Heart left ventricle (tissue), 13 donors: ENCODE measurements at regions not wholly inside any gene's neighbourhood (a gene's known extent, or its start where the extent isn't known, plus 50 kb on each side); places are given as distances from the start of the nearest gene placed in this dataset.

Experiments
- CTCF ChIP-seq, 12 donors: fragments of 200-600 bp; sonication (generic) in 4 of 12; IDR thresholded peaks; one replicate each; pipeline versions ENCODE4 v1.5.0 to v1.8.0; 2018 to 2022; ENCODE audit warnings: antibody characterized with exemption in 12 of 12, mild to moderate bottlenecking in 5 of 12
- POLR2A ChIP-seq, 2 donors: fragments of 450-650 bp; IDR thresholded peaks; one replicate each; pipeline ENCODE4 v1.6.1; 2017; ENCODE audit warnings: antibody characterized with exemption in 2 of 2, mild to moderate bottlenecking in 2 of 2, moderate library complexity in 2 of 2
- donor health status: ischemic (EF 13 %, LVEDD 7.1; RV severe dilation, severe dysfunction).
- donor health status: DM: no; HTN: yes; CAD: no.
- donor health status: DM: no; HTN: no; CAD: no.
- donor health status: ischemic (EF 25% LVEDD 6.9; RV normal size, moderate dysfunction).
- donor health status: ischemic (EF 25% LVEDD 5.7; RV mildly dilated, moderate dysfunction).
- donor health status: ischemic (EF 35%, LVEDD 5.7; RV mildly dilated, moderate dysfunction).
- donor health status: nonischemic (EF 11% LVEDD 7.7; RV severe dilation, severe dysfunction).
- donor health status: DM: yes; HTN: yes; CAD: no.
- donor health status: PGD.
- donor health status: ischemic (EF 29% LVEDD 5.4; RV normal size, mild dysfunction).
- donor health status: nonischemic (EF 23%, LVEDD 6.1; RV moderate dilation, normal function).

GRCh38 chr18:44231936-44232335 lies 448.8 kb upstream of the SETBP1 start:
- no peak for TF ChIP-seq CTCF (IDR thresholded peaks at IDR 0.05)
- TF ChIP-seq POLR2A (IDR thresholded peaks at IDR 0.05) = no peak
